ENCODE measurements at regions not wholly inside any gene's neighbourhood (a gene's known extent, or its start where the extent isn't known, plus 50 kb on each side); places are given as distances from the start of the nearest gene placed in this dataset.
A peak's percentile ranks its signal among the peaks of the same experiment; 100 is the strongest.

GRCh38 chrX:40266490-40267333 lies 169.0 kb upstream of the BCOR start:
- H3K36me3 ChIP-seq (ENCODE audit: control insufficient read depth, low read depth, low read length), result no peaks in the 10 kb centered on the region
- H3K4me1 ChIP-seq (ENCODE audit: control insufficient read depth, low read depth, low read length), result peaks cover 11% of the 10 kb centered on the region
- no peak overlapping the region for H3K27ac ChIP-seq (ENCODE audit: low read length)
- no peak overlapping the region for H3K9ac ChIP-seq (ENCODE audit: low read length)
- peak overlapping the region; percentile 60 for H3K4me3 ChIP-seq (ENCODE audit: low read length)
- no peaks in the 10 kb centered on the region for H3K9me3 ChIP-seq (ENCODE audit: control insufficient read depth, low read depth, low read length)
- peaks cover 29% of the 10 kb centered on the region for H3K27me3 ChIP-seq (ENCODE audit: control insufficient read depth, insufficient read depth, low read length)

GRCh38 chrX:40265936-40266335 lies 168.2 kb upstream of the BCOR start:
- Histone ChIP-seq H3K27ac (ENCODE audit: low read length) (no peak overlapping the region), H3K4me1 (ENCODE audit: control insufficient read depth, low read depth, low read length) (peaks cover 11% of the 10 kb centered on the region), H3K36me3 (ENCODE audit: control insufficient read depth, low read depth, low read length) (no peaks in the 10 kb centered on the region), H3K4me3 (ENCODE audit: low read length) (no peak overlapping the region), H3K9ac (ENCODE audit: low read length) (no peak overlapping the region), H3K9me3 (ENCODE audit: control insufficient read depth, low read depth, low read length) (no peaks in the 10 kb centered on the region), H3K27me3 (ENCODE audit: control insufficient read depth, insufficient read depth, low read length) (peaks cover 29% of the 10 kb centered on the region)

- peaks cover 25% of the 10 kb centered on the region for H3K27me3 ChIP-seq (ENCODE audit: control insufficient read depth, insufficient read depth, low read length)
Observed at GRCh38 chrX:40263014-40263560, 165.3 kb upstream of the BCOR start.

GRCh38 chrX:40262157-40263013 lies 164.6 kb upstream of the BCOR start:
- H3K9me3 ChIP-seq (ENCODE audit: control insufficient read depth, low read depth, low read length), result no peaks in the 10 kb centered on the region
- H3K27me3 ChIP-seq (ENCODE audit: control insufficient read depth, insufficient read depth, low read length), result peaks cover 18% of the 10 kb centered on the region
- H3K9ac ChIP-seq (ENCODE audit: low read length), result no peak overlapping the region
- no peak overlapping the region for H3K27ac ChIP-seq (ENCODE audit: low read length)
- H3K4me3 ChIP-seq (ENCODE audit: low read length), result no peak overlapping the region
- peaks cover 11% of the 10 kb centered on the region for H3K4me1 ChIP-seq (ENCODE audit: control insufficient read depth, low read depth, low read length)
- H3K36me3 ChIP-seq (ENCODE audit: control insufficient read depth, low read depth, low read length), result no peaks in the 10 kb centered on the region

More at GRCh38 chrX:40263014-40263560, 165.3 kb upstream of the BCOR start:
- no peaks in the 10 kb centered on the region for H3K36me3 ChIP-seq (ENCODE audit: control insufficient read depth, low read depth, low read length)
- H3K27ac ChIP-seq (ENCODE audit: low read length), result no peak overlapping the region
- H3K4me1 ChIP-seq (ENCODE audit: control insufficient read depth, low read depth, low read length), result peaks cover 15% of the 10 kb centered on the region
- no peaks in the 10 kb centered on the region for H3K9me3 ChIP-seq (ENCODE audit: control insufficient read depth, low read depth, low read length)
- no peak overlapping the region for H3K4me3 ChIP-seq (ENCODE audit: low read length)
- no peak overlapping the region for H3K9ac ChIP-seq (ENCODE audit: low read length)

GRCh38 chrX:40261833-40262156 lies 164.0 kb upstream of the BCOR start:
- H3K9me3 ChIP-seq (ENCODE audit: control insufficient read depth, low read depth, low read length), result no peaks in the 10 kb centered on the region
- no peaks in the 10 kb centered on the region for H3K36me3 ChIP-seq (ENCODE audit: control insufficient read depth, low read depth, low read length)
- peaks cover 10% of the 10 kb centered on the region for H3K4me1 ChIP-seq (ENCODE audit: control insufficient read depth, low read depth, low read length)
- peaks cover 17% of the 10 kb centered on the region for H3K27me3 ChIP-seq (ENCODE audit: control insufficient read depth, insufficient read depth, low read length)
- no peak overlapping the region for H3K9ac ChIP-seq (ENCODE audit: low read length)
- H3K4me3 ChIP-seq (ENCODE audit: low read length), result no peak overlapping the region
- H3K27ac ChIP-seq (ENCODE audit: low read length), result no peak overlapping the region

- H3K9ac ChIP-seq (ENCODE audit: low read length), result no peak overlapping the region
- no peaks in the 10 kb centered on the region for H3K36me3 ChIP-seq (ENCODE audit: control insufficient read depth, low read depth, low read length)
- peaks cover 4% of the 10 kb centered on the region for H3K4me1 ChIP-seq (ENCODE audit: control insufficient read depth, low read depth, low read length)
- H3K27me3 ChIP-seq (ENCODE audit: control insufficient read depth, insufficient read depth, low read length), result peaks cover 8% of the 10 kb centered on the region
- no peaks in the 10 kb centered on the region for H3K9me3 ChIP-seq (ENCODE audit: control insufficient read depth, low read depth, low read length)
- H3K4me3 ChIP-seq (ENCODE audit: low read length), result no peak overlapping the region
- H3K27ac ChIP-seq (ENCODE audit: low read length), result no peak overlapping the region
Observed at GRCh38 chrX:40260146-40260747, 162.5 kb upstream of the BCOR start.

GRCh38 chrX:40258909-40259308 lies 161.2 kb upstream of the BCOR start:
- Histone ChIP-seq H3K9ac (ENCODE audit: low read length) (no peak overlapping the region), H3K27ac (ENCODE audit: low read length) (no peak overlapping the region), H3K4me3 (ENCODE audit: low read length) (no peak overlapping the region), H3K27me3 (ENCODE audit: control insufficient read depth, insufficient read depth, low read length) (peaks cover 2% of the 10 kb centered on the region), H3K9me3 (ENCODE audit: control insufficient read depth, low read depth, low read length) (no peaks in the 10 kb centered on the region), H3K4me1 (ENCODE audit: control insufficient read depth, low read depth, low read length) (peaks cover 4% of the 10 kb centered on the region), H3K36me3 (ENCODE audit: control insufficient read depth, low read depth, low read length) (no peaks in the 10 kb centered on the region)

GRCh38 chrX:40253771-40254170 lies 156.0 kb upstream of the BCOR start:
- Histone ChIP-seq H3K9me3 (ENCODE audit: control insufficient read depth, low read depth, low read length) (no peaks in the 10 kb centered on the region), H3K9ac (ENCODE audit: low read length) (no peak overlapping the region), H3K4me3 (ENCODE audit: low read length) (no peak overlapping the region), H3K36me3 (ENCODE audit: control insufficient read depth, low read depth, low read length) (no peaks in the 10 kb centered on the region), H3K4me1 (ENCODE audit: control insufficient read depth, low read depth, low read length) (no peaks in the 10 kb centered on the region), H3K27ac (ENCODE audit: low read length) (no peak overlapping the region), H3K27me3 (ENCODE audit: control insufficient read depth, insufficient read depth, low read length) (no peaks in the 10 kb centered on the region)

- H3K36me3 ChIP-seq (ENCODE audit: control insufficient read depth, low read depth, low read length), result no peaks in the 10 kb centered on the region
Observed at GRCh38 chrX:40249582-40249981, 151.8 kb upstream of the BCOR start.

GRCh38 chrX:40248822-40249221 lies 151.1 kb upstream of the BCOR start:
- H3K9ac ChIP-seq (ENCODE audit: low read length), result no peak overlapping the region

More at GRCh38 chrX:40249582-40249981, 151.8 kb upstream of the BCOR start:
- Histone ChIP-seq H3K27me3 (ENCODE audit: control insufficient read depth, insufficient read depth, low read length) (no peaks in the 10 kb centered on the region), H3K9ac (ENCODE audit: low read length) (no peak overlapping the region), H3K27ac (ENCODE audit: low read length) (no peak overlapping the region), H3K9me3 (ENCODE audit: control insufficient read depth, low read depth, low read length) (no peaks in the 10 kb centered on the region), H3K4me3 (ENCODE audit: low read length) (no peak overlapping the region), H3K4me1 (ENCODE audit: control insufficient read depth, low read depth, low read length) (peaks cover 11% of the 10 kb centered on the region)

GRCh38 chrX:40247848-40248622 lies 150.3 kb upstream of the BCOR start:
- no peak overlapping the region for H3K4me3 ChIP-seq (ENCODE audit: low read length)
- H3K9ac ChIP-seq (ENCODE audit: low read length), result no peak overlapping the region
- no peak overlapping the region for H3K27ac ChIP-seq (ENCODE audit: low read length)
- H3K27me3 ChIP-seq (ENCODE audit: control insufficient read depth, insufficient read depth, low read length), result no peaks in the 10 kb centered on the region
- H3K4me1 ChIP-seq (ENCODE audit: control insufficient read depth, low read depth, low read length), result peaks cover 18% of the 10 kb centered on the region
- no peaks in the 10 kb centered on the region for H3K36me3 ChIP-seq (ENCODE audit: control insufficient read depth, low read depth, low read length)
- H3K9me3 ChIP-seq (ENCODE audit: control insufficient read depth, low read depth, low read length), result no peaks in the 10 kb centered on the region

More at GRCh38 chrX:40248822-40249221, 151.1 kb upstream of the BCOR start:
- Histone ChIP-seq H3K9me3 (ENCODE audit: control insufficient read depth, low read depth, low read length) (no peaks in the 10 kb centered on the region), H3K4me3 (ENCODE audit: low read length) (no peak overlapping the region), H3K27me3 (ENCODE audit: control insufficient read depth, insufficient read depth, low read length) (no peaks in the 10 kb centered on the region), H3K36me3 (ENCODE audit: control insufficient read depth, low read depth, low read length) (no peaks in the 10 kb centered on the region), H3K4me1 (ENCODE audit: control insufficient read depth, low read depth, low read length) (peaks cover 16% of the 10 kb centered on the region), H3K27ac (ENCODE audit: low read length) (no peak overlapping the region)
